HUDEP-2 (cell line): ENCODE measurements at regions not wholly inside any gene's neighbourhood (a gene's known extent, or its start where the extent isn't known, plus 50 kb on each side); places are given as distances from the start of the nearest gene placed in this dataset.
"Not testable (repeated sequence)": the region's sequence is repeated elsewhere in the genome, so short reads cannot be mapped to it uniquely, and the experiment has no call there.

Experiments
- DNase-seq, 76 experiments: peaks; one replicate each; lab custom pipeline; 2025; ENCODE audit not compliant: unreplicated experiment in 76 of 76; lab: John Stamatoyannopoulos, UW

GRCh38 chr2:217604527-217605194 lies 398.1 kb downstream of the TNS1 start:
- DNase-seq: no peak

GRCh38 chr2:217601601-217602000 lies 401.2 kb downstream of the TNS1 start:
- DNase-seq: no peak

- DNase-seq: no peak
Measured at GRCh38 chr2:217599906-217600305, 402.9 kb downstream of the TNS1 start.

GRCh38 chr2:217597681-217598080 lies 405.1 kb downstream of the TNS1 start:
- DNase-seq: no peak

GRCh38 chr2:217597145-217597544 lies 405.6 kb downstream of the TNS1 start:
- DNase-seq: no peak

GRCh38 chr2:217593732-217594131 lies 409.1 kb downstream of the TNS1 start:
- no peak for DNase-seq

- no peak for DNase-seq
Measured at GRCh38 chr2:217588266-217588665, 414.5 kb downstream of the TNS1 start.

GRCh38 chr2:217585362-217585761 lies 417.4 kb downstream of the TNS1 start:
- no peak for DNase-seq

GRCh38 chr2:217580407-217580806 lies 422.4 kb downstream of the TNS1 start:
- not testable (repeated sequence) for DNase-seq

- no peak for DNase-seq
Measured at GRCh38 chr2:217573571-217573970, 429.2 kb downstream of the TNS1 start.

- no peak for DNase-seq
Measured at GRCh38 chr2:217570394-217570793, 432.4 kb downstream of the TNS1 start.

GRCh38 chr2:217568289-217568971 lies 434.4 kb downstream of the TNS1 start:
- no peak for DNase-seq

GRCh38 chr2:217563565-217563964 lies 439.2 kb downstream of the TNS1 start:
- DNase-seq: no peak

GRCh38 chr2:217562871-217563480 lies 439.8 kb downstream of the TNS1 start:
- no peak for DNase-seq

GRCh38 chr2:217559084-217559483 lies 443.7 kb downstream of the TNS1 start:
- no peak for DNase-seq

- no peak for DNase-seq
Measured at GRCh38 chr2:217555081-217555876, 447.5 kb downstream of the TNS1 start.

GRCh38 chr2:217553679-217554078 lies 449.1 kb downstream of the TNS1 start:
- DNase-seq: no peak

GRCh38 chr2:217553202-217553601 lies 449.6 kb downstream of the TNS1 start:
- no peak for DNase-seq

- DNase-seq: no peak
Measured at GRCh38 chr2:217552081-217552480, 450.7 kb downstream of the TNS1 start.

- no peak for DNase-seq
Measured at GRCh38 chr2:217551252-217551899, 451.4 kb downstream of the TNS1 start.

- no peak for DNase-seq
Measured at GRCh38 chr2:217539126-217539525, 463.7 kb downstream of the TNS1 start.
